HG03139 (cell line): ENCODE measurements at regions not wholly inside any gene's neighbourhood (a gene's known extent, or its start where the extent isn't known, plus 50 kb on each side); places are given as distances from the start of the nearest gene placed in this dataset.

Experiments used
- ATAC-seq: cut with Tn5 transposase; IDR thresholded peaks from one replicate; pipeline ENCODE4 v1.9.1; 2021; ENCODE audit not compliant: unreplicated experiment

GRCh38 chr7:17016402-17017010, 134.7 kb upstream of the AGR3 start:
- no peak for ATAC-seq

GRCh38 chr7:17019106-17019505, 137.3 kb upstream of the AGR3 start:
- no peak for ATAC-seq

GRCh38 chr7:17020250-17020649, 138.5 kb upstream of the AGR3 start:
- no peak for ATAC-seq

GRCh38 chr7:17021205-17021604, 139.4 kb upstream of the AGR3 start:
- ATAC-seq = no peak

GRCh38 chr7:17022920-17023319, 141.1 kb upstream of the AGR3 start:
- no peak for ATAC-seq

- ATAC-seq = no peak
Observed at GRCh38 chr7:17026269-17026668, 144.5 kb upstream of the AGR3 start.

- no peak for ATAC-seq
Observed at GRCh38 chr7:17027143-17027788, 145.5 kb upstream of the AGR3 start.

- ATAC-seq = no peak
Observed at GRCh38 chr7:17027789-17028152, 146.0 kb upstream of the AGR3 start.

- no peak for ATAC-seq
Observed at GRCh38 chr7:17029150-17029549, 147.4 kb upstream of the AGR3 start.

- ATAC-seq = no peak
Observed at GRCh38 chr7:17030559-17030958, 148.8 kb upstream of the AGR3 start.

- ATAC-seq = no peak
Observed at GRCh38 chr7:17031906-17032551, 150.2 kb upstream of the AGR3 start.

GRCh38 chr7:17033245-17033644, 151.5 kb upstream of the AGR3 start:
- ATAC-seq = no peak

- no peak for ATAC-seq
Observed at GRCh38 chr7:17036584-17036983, 154.8 kb upstream of the AGR3 start.

GRCh38 chr7:17037356-17037755, 155.6 kb upstream of the AGR3 start:
- no peak for ATAC-seq

GRCh38 chr7:17038160-17038782, 156.5 kb upstream of the AGR3 start:
- no peak for ATAC-seq

GRCh38 chr7:17038783-17039170, 157.0 kb upstream of the AGR3 start:
- ATAC-seq = no peak

GRCh38 chr7:17039372-17039771, 157.6 kb upstream of the AGR3 start:
- ATAC-seq = no peak

GRCh38 chr7:17040716-17041115, 158.9 kb upstream of the AGR3 start:
- ATAC-seq = no peak

- ATAC-seq = no peak
Observed at GRCh38 chr7:17041324-17041723, 159.5 kb upstream of the AGR3 start.

- ATAC-seq = no peak
Observed at GRCh38 chr7:17042211-17042610, 160.4 kb upstream of the AGR3 start.

GRCh38 chr7:17043012-17043877, 161.5 kb upstream of the AGR3 start:
- no peak for ATAC-seq
